Astrocyte of the cerebellum (primary cell): ENCODE measurements at regions not wholly inside any gene's neighbourhood (a gene's known extent, or its start where the extent isn't known, plus 50 kb on each side); places are given as distances from the start of the nearest gene placed in this dataset.

ENCODE experiments used
- DNase-seq: peaks from one replicate; pipeline ENCODE4 v3.0.0-alpha.2; 2011; ENCODE audit warnings: low read depth
- H3K4me3 ChIP-seq: 2 replicates; pipeline ENCODE4 v1.5.1; 2011; ENCODE audit warnings: mild to moderate bottlenecking, low read depth, low read length, moderate library complexity
- in situ Hi-C: cut with HindIII; loops from 2 replicates; pipeline ENCODE4 v1.10.0; 2017; ENCODE audit warnings: low sequenced_read_pairs
- TF ChIP-seq, protein P1 (sequence below): IDR thresholded peaks from 2 replicates; pipeline ENCODE4 v1.5.1; 2012; ENCODE audit warnings: low read length, low read depth, moderate library complexity, mild to moderate bottlenecking; ENCODE audit errors: missing control alignments

- TF ChIP-seq, protein P1, sequence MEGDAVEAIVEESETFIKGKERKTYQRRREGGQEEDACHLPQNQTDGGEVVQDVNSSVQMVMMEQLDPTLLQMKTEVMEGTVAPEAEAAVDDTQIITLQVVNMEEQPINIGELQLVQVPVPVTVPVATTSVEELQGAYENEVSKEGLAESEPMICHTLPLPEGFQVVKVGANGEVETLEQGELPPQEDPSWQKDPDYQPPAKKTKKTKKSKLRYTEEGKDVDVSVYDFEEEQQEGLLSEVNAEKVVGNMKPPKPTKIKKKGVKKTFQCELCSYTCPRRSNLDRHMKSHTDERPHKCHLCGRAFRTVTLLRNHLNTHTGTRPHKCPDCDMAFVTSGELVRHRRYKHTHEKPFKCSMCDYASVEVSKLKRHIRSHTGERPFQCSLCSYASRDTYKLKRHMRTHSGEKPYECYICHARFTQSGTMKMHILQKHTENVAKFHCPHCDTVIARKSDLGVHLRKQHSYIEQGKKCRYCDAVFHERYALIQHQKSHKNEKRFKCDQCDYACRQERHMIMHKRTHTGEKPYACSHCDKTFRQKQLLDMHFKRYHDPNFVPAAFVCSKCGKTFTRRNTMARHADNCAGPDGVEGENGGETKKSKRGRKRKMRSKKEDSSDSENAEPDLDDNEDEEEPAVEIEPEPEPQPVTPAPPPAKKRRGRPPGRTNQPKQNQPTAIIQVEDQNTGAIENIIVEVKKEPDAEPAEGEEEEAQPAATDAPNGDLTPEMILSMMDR = no peak
- DNase-seq = no peak
- H3K4me3 ChIP-seq = no peak overlapping the region
- in situ Hi-C loops = no loop called here
Observed at GRCh38 chr6:67391955-67392354, 1243.1 kb upstream of the ADGRB3 start.

DNA sequence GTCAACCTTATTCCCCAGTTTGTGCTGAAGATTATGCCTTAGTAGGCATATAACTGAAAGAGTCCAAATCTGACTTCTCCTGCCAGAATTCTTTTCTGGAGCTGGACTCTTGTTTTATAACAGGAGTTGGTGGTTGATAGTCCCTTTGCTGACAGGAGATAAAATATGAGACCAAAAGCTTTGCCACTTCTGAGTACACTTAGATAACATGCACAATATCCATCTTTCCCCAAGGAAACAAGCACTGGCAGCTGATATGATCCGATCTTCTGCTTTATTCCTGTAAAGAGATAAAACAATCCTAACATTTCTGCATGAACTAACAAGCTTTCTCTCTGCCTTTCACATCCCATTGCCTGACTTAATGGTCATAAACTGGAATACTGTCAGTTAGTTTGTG lies 1265.4 kb upstream of the ADGRB3 start:
- TF ChIP-seq, protein P1 = no peak
- in situ Hi-C loops = no loop called here

GRCh38 chr6:67362976-67363375 lies 1272.1 kb upstream of the ADGRB3 start:
- H3K4me3 ChIP-seq = no peak overlapping the region
- no peak for DNase-seq
- TF ChIP-seq, protein P1 = no peak
- in situ Hi-C loops = no loop called here

More for the DNA sequence above, 1265.4 kb upstream of the ADGRB3 start:
- DNase-seq = no peak
- H3K4me3 ChIP-seq = no peak overlapping the region

DNA sequence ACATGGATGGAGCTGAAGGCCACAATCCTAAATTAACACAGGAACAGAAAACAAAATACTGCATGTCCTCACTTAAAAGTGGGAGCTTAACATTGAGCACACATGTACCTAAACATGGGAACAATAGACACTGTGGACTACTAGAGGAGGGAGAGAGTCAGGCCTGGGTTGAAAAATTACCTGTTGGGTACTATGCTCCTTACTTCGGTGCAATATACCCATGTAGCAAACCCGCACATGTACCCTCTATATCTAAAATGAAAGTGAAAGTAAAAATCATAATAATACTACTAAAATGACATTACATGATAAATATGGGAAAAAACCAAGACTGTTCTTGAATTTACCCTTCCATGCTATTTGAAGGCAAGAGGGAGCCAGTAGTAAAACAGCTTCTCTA lies 1273.8 kb upstream of the ADGRB3 start:
- H3K4me3 ChIP-seq = no peak overlapping the region
- TF ChIP-seq, protein P1 = no peak
- in situ Hi-C loops = no loop called here
- DNase-seq = no peak

DNA sequence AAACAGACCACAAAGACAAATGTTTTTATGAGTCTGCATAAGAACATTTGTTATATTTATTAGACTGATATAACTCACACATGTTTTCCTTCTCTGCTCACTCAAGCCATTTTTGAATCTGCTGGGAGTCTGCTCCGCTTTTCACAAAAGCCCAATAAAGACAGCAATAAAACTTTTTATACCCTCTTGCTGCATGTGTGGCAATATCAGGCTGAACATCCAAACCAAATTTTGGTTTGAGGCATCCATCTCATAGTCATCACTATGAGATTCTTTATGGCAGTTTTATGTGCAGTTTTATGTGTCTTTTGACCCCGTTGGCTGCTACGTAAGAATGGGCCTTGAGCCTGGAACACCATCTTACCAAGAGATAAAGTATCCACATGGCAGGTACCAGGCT lies 1276.8 kb upstream of the ADGRB3 start:
- TF ChIP-seq, protein P1 = no peak
- in situ Hi-C loops = no loop called here
- DNase-seq = no peak
- no peak overlapping the region for H3K4me3 ChIP-seq

- DNase-seq = no peak
- TF ChIP-seq, protein P1 = no peak
- in situ Hi-C loops = no loop called here
- no peak overlapping the region for H3K4me3 ChIP-seq
Observed at GRCh38 chr6:67353861-67354260, 1281.2 kb upstream of the ADGRB3 start.

DNA sequence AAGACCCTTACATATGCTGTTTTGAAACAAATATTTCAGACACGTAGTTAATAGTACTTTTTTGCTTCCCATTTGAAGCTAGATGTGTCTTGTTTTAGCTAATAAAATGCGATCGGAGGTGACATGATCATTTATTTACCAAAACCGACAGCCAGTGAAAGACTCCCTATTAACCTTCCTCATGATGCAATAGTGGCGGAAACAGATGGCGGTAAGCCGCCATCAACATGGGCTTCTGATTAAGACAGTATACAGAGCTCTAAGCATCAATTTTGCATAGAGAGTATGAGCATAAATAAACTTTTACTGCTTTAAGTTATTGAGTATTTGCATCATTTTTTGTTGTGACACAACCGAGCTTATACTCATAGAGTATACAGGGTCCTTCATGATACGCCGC lies 1282.4 kb upstream of the ADGRB3 start:
- no peak for DNase-seq
- TF ChIP-seq, protein P1 = no peak
- in situ Hi-C loops = no loop called here
- H3K4me3 ChIP-seq = no peak overlapping the region
